Uterus (tissue), 3 donors: ENCODE measurements at regions not wholly inside any gene's neighbourhood (a gene's known extent, or its start where the extent isn't known, plus 50 kb on each side); places are given as distances from the start of the nearest gene placed in this dataset.
A peak's percentile ranks its signal among the peaks of the same experiment; 100 is the strongest.

ENCODE experiments used
- DNase-seq, 2 donors: peaks; one replicate each; pipeline ENCODE4 v3.0.0-alpha.2; 2019 to 2020
- H3K27ac ChIP-seq, 2 donors: fragments of 200-600 bp; sonication (generic); 1 replicate in 1 of 2; 2 replicates in 1 of 2; pipeline ENCODE4 v1.5.1; 2016 to 2018
- H3K27me3 ChIP-seq, 2 donors: fragments of 200-600 bp; sonication (generic); one replicate each; pipeline ENCODE4 v1.5.1; 2018 to 2019; ENCODE audit warnings: control low read depth in 1 of 2
- H3K36me3 ChIP-seq, 2 donors: fragments of 200-600 bp; sonication (generic); one replicate each; pipeline ENCODE4 v1.5.1; 2019; ENCODE audit warnings: control low read depth in 1 of 2
- H3K4me1 ChIP-seq, 2 donors: fragments of 200-600 bp; sonication (generic); one replicate each; pipeline ENCODE4 v1.5.1; 2018 to 2019; ENCODE audit warnings: control low read depth in 1 of 2
- H3K4me3 ChIP-seq, 2 donors: fragments of 200-600 bp; sonication (generic); 1 replicate in 1 of 2; 2 replicates in 1 of 2; pipeline ENCODE4 v1.5.1; 2018 to 2019; ENCODE audit warnings: mild to moderate bottlenecking in 1 of 2
- H3K9me3 ChIP-seq, 2 donors: fragments of 200-600 bp; sonication (generic); one replicate each; pipeline ENCODE4 v1.5.1; 2019; ENCODE audit warnings: control low read depth in 1 of 2
- POLR2A ChIP-seq, 2 donors: fragments of 450-650 bp; IDR thresholded peaks; one replicate each; pipeline ENCODE4 v1.6.1; 2016; ENCODE audit warnings: antibody characterized with exemption in 2 of 2, mild to moderate bottlenecking in 1 of 2, moderate library complexity in 1 of 2
- intact Hi-C: fragments of 100-400 bp; cut with DNase I; formaldehyde crosslinking; loops from one replicate; pipeline ENCODE4 v1.15.1; 2023; ENCODE audit warnings: low total_unique reads
- TF ChIP-seq, protein P1 (sequence below), 4 experiments: fragments of 200-600 bp in 2 of 4; fragments of 450-650 bp in 2 of 4; sonication (generic) in 2 of 4; IDR thresholded peaks; one replicate each; pipeline ENCODE4 v1.5.1; 2016 to 2019; ENCODE audit warnings: antibody characterized with exemption in 4 of 4, mild to moderate bottlenecking in 2 of 4, moderate library complexity in 1 of 4
- donor health status: DM: yes; HTN: yes; CAD: no.

DNA sequence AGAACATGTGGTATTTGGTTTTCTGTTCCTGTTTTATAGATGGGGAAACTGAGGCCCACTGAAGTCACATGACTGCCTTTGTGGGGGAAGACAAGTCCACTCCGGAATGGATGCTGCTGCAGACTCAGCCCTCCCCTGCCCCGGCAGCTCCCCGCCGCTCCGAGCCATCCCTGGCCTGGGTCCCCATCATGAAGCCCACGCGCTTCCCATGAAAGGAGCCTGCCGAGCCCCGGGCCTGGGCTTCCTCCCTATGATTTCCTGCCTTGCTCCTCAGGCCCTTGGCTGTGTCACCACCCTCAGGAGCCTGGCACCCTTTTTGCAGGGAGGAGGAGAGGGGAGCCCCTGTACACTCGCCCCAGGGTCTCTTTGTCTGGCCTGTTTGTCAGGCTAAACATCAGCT lies 125.3 kb upstream of the FOXF1 start:
- H3K9me3 ChIP-seq = no peaks in the 10 kb centered on the region
- no peak for DNase-seq
- intact Hi-C loops = no loop called here
- H3K4me1 ChIP-seq = no peaks in the 10 kb centered on the region
- H3K27ac ChIP-seq = no peak overlapping the region
- H3K36me3 ChIP-seq = no peaks in the 10 kb centered on the region
- H3K27me3 ChIP-seq = no peaks in the 10 kb centered on the region
- no peak for TF ChIP-seq POLR2A (IDR thresholded peaks at IDR 0.05)
- TF ChIP-seq, protein P1, sequence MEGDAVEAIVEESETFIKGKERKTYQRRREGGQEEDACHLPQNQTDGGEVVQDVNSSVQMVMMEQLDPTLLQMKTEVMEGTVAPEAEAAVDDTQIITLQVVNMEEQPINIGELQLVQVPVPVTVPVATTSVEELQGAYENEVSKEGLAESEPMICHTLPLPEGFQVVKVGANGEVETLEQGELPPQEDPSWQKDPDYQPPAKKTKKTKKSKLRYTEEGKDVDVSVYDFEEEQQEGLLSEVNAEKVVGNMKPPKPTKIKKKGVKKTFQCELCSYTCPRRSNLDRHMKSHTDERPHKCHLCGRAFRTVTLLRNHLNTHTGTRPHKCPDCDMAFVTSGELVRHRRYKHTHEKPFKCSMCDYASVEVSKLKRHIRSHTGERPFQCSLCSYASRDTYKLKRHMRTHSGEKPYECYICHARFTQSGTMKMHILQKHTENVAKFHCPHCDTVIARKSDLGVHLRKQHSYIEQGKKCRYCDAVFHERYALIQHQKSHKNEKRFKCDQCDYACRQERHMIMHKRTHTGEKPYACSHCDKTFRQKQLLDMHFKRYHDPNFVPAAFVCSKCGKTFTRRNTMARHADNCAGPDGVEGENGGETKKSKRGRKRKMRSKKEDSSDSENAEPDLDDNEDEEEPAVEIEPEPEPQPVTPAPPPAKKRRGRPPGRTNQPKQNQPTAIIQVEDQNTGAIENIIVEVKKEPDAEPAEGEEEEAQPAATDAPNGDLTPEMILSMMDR (IDR thresholded peaks at IDR 0.05) = no peak
- no peak overlapping the region for H3K4me3 ChIP-seq

DNA sequence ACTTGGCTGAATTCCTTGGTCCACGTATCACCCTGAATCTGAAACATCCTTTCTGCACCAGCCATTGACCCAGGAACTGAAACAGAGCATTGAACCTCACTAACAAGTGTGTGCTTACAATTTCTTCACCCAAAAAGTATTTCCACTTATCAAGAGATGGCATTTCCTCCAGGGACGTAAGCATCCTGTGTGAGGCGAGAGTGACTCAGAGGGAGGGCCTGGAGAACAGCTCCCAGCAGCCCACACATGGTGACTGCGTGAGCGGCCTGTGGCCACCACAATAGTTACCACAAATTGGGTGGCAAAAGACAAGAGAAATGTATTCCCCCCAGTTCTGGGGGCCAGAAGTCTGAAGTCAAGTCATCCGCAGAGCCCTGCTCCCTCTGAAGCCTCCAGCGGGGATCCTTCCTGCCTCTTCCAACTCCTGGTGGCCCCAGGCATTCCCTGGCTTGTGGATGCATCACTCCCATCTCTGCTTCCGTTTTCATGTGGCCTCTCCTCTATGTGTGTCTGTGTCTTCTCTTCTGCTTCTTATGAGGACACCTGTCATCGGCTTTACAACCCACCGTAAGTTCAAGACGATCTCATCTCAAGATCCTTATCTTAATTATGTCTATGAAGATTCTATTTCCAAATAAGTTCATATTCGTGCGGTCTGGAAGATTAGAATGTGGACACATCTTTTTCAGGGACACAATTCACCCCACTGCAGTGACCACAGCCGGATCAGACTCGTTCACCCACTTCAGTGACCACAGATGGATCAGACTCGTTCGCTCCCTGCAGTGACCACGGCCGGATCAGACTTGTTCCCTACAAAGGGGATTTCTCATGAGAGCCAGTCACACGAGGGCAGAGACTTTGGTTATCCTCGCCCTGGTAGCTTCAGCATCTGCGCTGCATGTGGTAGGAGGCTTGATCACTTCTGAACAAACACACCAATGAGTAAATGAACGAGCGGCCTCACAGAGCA lies 122.6 kb upstream of the FOXF1 start:
- Histone ChIP-seq H3K36me3 (no peaks in the 10 kb centered on the region), H3K27me3 (no peaks in the 10 kb centered on the region), H3K9me3 (no peaks in the 10 kb centered on the region), H3K4me3 (no peak overlapping the region), H3K27ac (no peak overlapping the region), H3K4me1 (no peaks in the 10 kb centered on the region)
- no peak for DNase-seq
- TF ChIP-seq POLR2A (IDR thresholded peaks at IDR 0.05) = no peak
- intact Hi-C loops = no loop called here

DNA sequence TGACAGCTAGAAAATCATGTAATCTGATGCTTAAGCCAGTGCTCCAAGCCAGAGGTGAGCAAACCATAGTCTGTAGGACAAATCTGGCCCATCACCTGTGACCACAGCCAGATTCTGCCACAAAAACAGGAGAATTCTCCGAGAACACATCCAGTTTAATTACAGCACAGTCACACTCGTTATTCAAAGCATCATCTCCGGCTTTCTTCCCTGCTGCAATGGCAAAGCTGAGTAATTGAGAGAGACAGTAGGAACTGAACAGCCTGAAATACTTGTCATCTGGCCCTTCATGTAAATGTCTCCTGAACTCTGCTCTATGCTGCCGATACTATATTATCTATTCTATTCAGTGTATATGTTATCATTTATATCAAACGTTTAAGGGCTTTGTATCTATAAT lies 121.4 kb upstream of the FOXF1 start:
- H3K4me1 ChIP-seq = no peaks in the 10 kb centered on the region
- H3K27me3 ChIP-seq = no peaks in the 10 kb centered on the region
- TF ChIP-seq, protein P1 (IDR thresholded peaks at IDR 0.05) = no peak
- no peak for TF ChIP-seq POLR2A (IDR thresholded peaks at IDR 0.05)
- H3K9me3 ChIP-seq = no peaks in the 10 kb centered on the region
- DNase-seq = no peak
- no peak overlapping the region for H3K27ac ChIP-seq
- intact Hi-C loops = no loop called here
- H3K4me3 ChIP-seq = no peak overlapping the region
- H3K36me3 ChIP-seq = no peaks in the 10 kb centered on the region

DNA sequence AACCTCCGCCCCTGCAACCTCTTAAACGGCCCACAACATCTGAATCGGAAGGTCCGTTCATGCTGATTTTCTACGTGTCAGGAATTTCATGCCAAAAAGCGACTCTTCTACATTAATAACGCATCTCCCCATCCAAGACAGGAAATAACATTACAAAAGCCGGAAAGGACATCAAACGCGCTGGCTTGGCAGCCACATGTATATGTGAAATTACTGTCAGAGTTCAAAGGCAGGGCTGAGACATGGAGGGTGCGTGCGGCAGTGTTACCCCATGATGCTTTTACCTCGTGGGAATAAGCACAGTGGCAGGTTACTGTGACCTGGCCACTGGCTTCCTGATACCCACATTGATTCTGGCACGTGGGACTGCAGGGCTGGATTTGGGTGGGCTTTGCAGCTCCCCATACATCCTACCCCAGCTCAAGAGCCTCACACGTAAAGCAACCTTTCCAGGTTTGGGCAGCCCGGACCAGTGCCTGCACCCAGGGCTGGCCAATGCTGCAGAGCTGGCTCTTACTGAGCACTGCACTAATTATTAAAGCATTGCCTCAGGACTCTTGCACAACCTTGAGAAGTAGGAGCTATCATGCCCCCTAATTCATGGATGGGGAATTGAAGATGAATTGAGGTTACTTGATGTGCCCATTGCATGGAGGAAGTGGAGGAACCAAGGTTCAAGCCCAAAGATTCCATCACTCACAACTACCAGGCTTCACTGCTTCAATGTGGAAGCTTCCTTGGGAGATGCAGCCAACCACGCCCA lies 120.6 kb upstream of the FOXF1 start:
- H3K27ac ChIP-seq = no peak overlapping the region
- no peak overlapping the region for H3K4me3 ChIP-seq
- H3K27me3 ChIP-seq = no peaks in the 10 kb centered on the region
- H3K4me1 ChIP-seq = no peaks in the 10 kb centered on the region
- no peaks in the 10 kb centered on the region for H3K9me3 ChIP-seq
- TF ChIP-seq, protein P1 (IDR thresholded peaks at IDR 0.05) = no peak
- no peak for TF ChIP-seq POLR2A (IDR thresholded peaks at IDR 0.05)
- H3K36me3 ChIP-seq = no peaks in the 10 kb centered on the region
- intact Hi-C loops = no loop called here
- DNase-seq = peak in 1 of 2 donors; percentile 27

DNA sequence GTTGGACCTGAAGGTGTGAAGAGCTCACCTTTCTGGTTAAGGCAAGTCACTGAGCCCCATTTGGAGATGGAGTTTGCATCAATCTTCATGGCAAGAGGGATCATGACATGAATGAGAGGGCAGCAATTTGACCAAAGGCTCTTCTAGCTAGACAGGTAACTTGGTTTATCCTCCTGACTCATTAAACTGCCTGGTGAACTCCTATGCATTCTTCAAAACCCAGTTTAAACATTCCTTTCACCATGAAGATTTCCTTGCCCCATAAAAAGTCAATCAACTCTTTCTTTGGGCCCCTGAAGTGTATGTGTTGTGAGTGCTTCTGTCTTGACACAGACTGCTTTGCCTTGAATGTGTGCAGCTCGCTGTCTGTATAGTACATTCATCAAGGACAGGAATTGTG lies 120.0 kb upstream of the FOXF1 start:
- no peaks in the 10 kb centered on the region for H3K27me3 ChIP-seq
- DNase-seq = no peak
- intact Hi-C loops = no loop called here

More for the DNA sequence above, 120.0 kb upstream of the FOXF1 start:
- H3K36me3 ChIP-seq = no peaks in the 10 kb centered on the region
- TF ChIP-seq, protein P1 (IDR thresholded peaks at IDR 0.05) = no peak
- TF ChIP-seq POLR2A (IDR thresholded peaks at IDR 0.05) = no peak
- H3K4me3 ChIP-seq = no peak overlapping the region
- H3K4me1 ChIP-seq = no peaks in the 10 kb centered on the region
- no peaks in the 10 kb centered on the region for H3K9me3 ChIP-seq
- no peak overlapping the region for H3K27ac ChIP-seq
